KG1 (cell line): ENCODE measurements at regions not wholly inside any gene's neighbourhood (a gene's known extent, or its start where the extent isn't known, plus 50 kb on each side); places are given as distances from the start of the nearest gene placed in this dataset.

Source experiments
- DNase-seq: peaks from one replicate; lab custom pipeline; 2025; lab: John Stamatoyannopoulos, UW

GRCh38 chr12:23472329-23472971 lies 477.0 kb downstream of the SOX5 start:
- no peak for DNase-seq

- DNase-seq: no peak
Measured at GRCh38 chr12:23473071-23473470, 476.4 kb downstream of the SOX5 start.

GRCh38 chr12:23474438-23474976 lies 475.0 kb downstream of the SOX5 start:
- no peak for DNase-seq
